ENCODE measurements at regions not wholly inside any gene's neighbourhood (a gene's known extent, or its start where the extent isn't known, plus 50 kb on each side); places are given as distances from the start of the nearest gene placed in this dataset.

- BruUV-seq (replicated peaks) = no TSS peak
- Histone ChIP-seq H3K4me3 (replicated peaks in 1 of 2; ENCODE audit: low read depth in 1 of 2, low read length in 2 of 2) (no peak overlapping the region), H3K27me3 (ENCODE audit: insufficient read depth, low read length) (no peaks in the 10 kb centered on the region), H2AFZ (ENCODE audit: low read depth, low read length, poor library complexity, severe bottlenecking) (no peak overlapping the region), H3K4me1 (ENCODE audit: control insufficient read depth in 1 of 2, insufficient read depth in 2 of 2, low read length in 2 of 2) (no peaks in the 10 kb centered on the region), H3K36me3 (ENCODE audit: control insufficient read depth in 1 of 2, insufficient read depth in 2 of 2, low read length in 2 of 2) (no peaks in the 10 kb centered on the region), H3K9ac (ENCODE audit: low read length) (no peak overlapping the region), H3K4me2 (ENCODE audit: low read length) (no peak overlapping the region), H3K27ac (ENCODE audit: low read depth, low read length) (no peak overlapping the region), H3K9me3 (ENCODE audit: control insufficient read depth in 1 of 2, insufficient read depth in 1 of 2, low read depth in 1 of 2, low read length in 2 of 2) (no peaks in the 10 kb centered on the region), H4K20me1 (ENCODE audit: insufficient read depth) (no peaks in the 10 kb centered on the region), H3K79me2 (ENCODE audit: insufficient read depth, low read length) (no peaks in the 10 kb centered on the region), H3K9me2 (ENCODE audit: insufficient read depth) (no peaks in the 10 kb centered on the region)
- TF ChIP-seq EGR1 (IDR thresholded peaks at IDR 0.05; ENCODE audit: low read depth) = no peak
- no peak for ATAC-seq
- DNase-seq (ENCODE audit: low read depth, low spot score) = no peak
- intact Hi-C loops (cut with micrococcal nuclease) = no loop called here
- ChIA-PET POLR2A (no interaction called here), CTCF (no interaction called here), RAD21 (ENCODE audit: low non-redundant PET in 1 of 2, low total read pairs in 2 of 2, uncharacterized antibody in 2 of 2, unreplicated experiment in 2 of 2) (no interaction called here)
These were observed 489.7 kb downstream of the QKI start for GRCh38 chr6:163904186-163904585.

GRCh38 chr6:163903541-163903940 lies 489.0 kb downstream of the QKI start:
- Histone ChIP-seq H3K9ac (ENCODE audit: low read length) (no peak overlapping the region), H3K79me2 (ENCODE audit: insufficient read depth, low read length) (no peaks in the 10 kb centered on the region), H4K20me1 (ENCODE audit: insufficient read depth) (no peaks in the 10 kb centered on the region), H3K27ac (ENCODE audit: low read depth, low read length) (no peak overlapping the region), H3K4me3 (replicated peaks in 1 of 2; ENCODE audit: low read depth in 1 of 2, low read length in 2 of 2) (no peak overlapping the region), H3K36me3 (ENCODE audit: control insufficient read depth in 1 of 2, insufficient read depth in 2 of 2, low read length in 2 of 2) (no peaks in the 10 kb centered on the region), H2AFZ (ENCODE audit: low read depth, low read length, poor library complexity, severe bottlenecking) (no peak overlapping the region), H3K4me2 (ENCODE audit: low read length) (no peak overlapping the region), H3K9me2 (ENCODE audit: insufficient read depth) (no peaks in the 10 kb centered on the region), H3K27me3 (ENCODE audit: insufficient read depth, low read length) (no peaks in the 10 kb centered on the region), H3K9me3 (ENCODE audit: control insufficient read depth in 1 of 2, insufficient read depth in 1 of 2, low read depth in 1 of 2, low read length in 2 of 2) (no peaks in the 10 kb centered on the region), H3K4me1 (ENCODE audit: control insufficient read depth in 1 of 2, insufficient read depth in 2 of 2, low read length in 2 of 2) (no peaks in the 10 kb centered on the region)
- intact Hi-C loops (cut with micrococcal nuclease) = no loop called here
- CTCF ChIA-PET = no interaction called here
- POLR2A ChIA-PET = no interaction called here
- DNase-seq (ENCODE audit: low read depth, low spot score) (no peak), ATAC-seq (no peak)
- RAD21 ChIA-PET (ENCODE audit: low non-redundant PET in 1 of 2, low total read pairs in 2 of 2, uncharacterized antibody in 2 of 2, unreplicated experiment in 2 of 2) = no interaction called here
- TF ChIP-seq EZH2 (IDR thresholded peaks at IDR 0.05) = no peak
- TF ChIP-seq ELF1 (IDR thresholded peaks at IDR 0.05; ENCODE audit: borderline replicate concordance, low read depth) = no peak
- TF ChIP-seq JUND (IDR thresholded peaks at IDR 0.05) = no peak
- TF ChIP-seq POLR2AphosphoS5 (IDR thresholded peaks at IDR 0.05; ENCODE audit: low read depth, low read length) = no peak
- TF ChIP-seq CEBPB (IDR thresholded peaks at IDR 0.05; ENCODE audit: low read depth) = no peak
- TF ChIP-seq ZBTB33 (IDR thresholded peaks at IDR 0.05; ENCODE audit: extremely low read depth, insufficient replicate concordance, low read length) = no peak
- no peak for TF ChIP-seq YY1 (IDR thresholded peaks at IDR 0.05; ENCODE audit: extremely low read depth, insufficient replicate concordance, low read depth, low read length)
- no TSS peak for BruUV-seq (replicated peaks)
